SK-N-SH (cell line): ENCODE measurements at regions not wholly inside any gene's neighbourhood (a gene's known extent, or its start where the extent isn't known, plus 50 kb on each side); places are given as distances from the start of the nearest gene placed in this dataset.

Source experiments
- CTCF ChIA-PET: fragments of 300-600, 350-600 bp; formaldehyde crosslinking; extraction: SDS; loops from one replicate; lab custom pipeline; 2021; lab: Yijun Ruan, JAX
- POLR2A ChIA-PET: fragments of 350-600 bp; sonication (Branson Sonifier 250); formaldehyde crosslinking; extraction: SDS; loops from one replicate; lab custom pipeline; 2020; ENCODE audit warnings: antibody characterized with exemption, inconsistent platforms; lab: Yijun Ruan, JAX
- DNase-seq: peaks from one replicate; pipeline ENCODE4 v3.0.0; 2012
- H2AFZ ChIP-seq: fragments of 200-600 bp; sonication (generic); 2 replicates; pipeline ENCODE4 v1.8.1; 2016; ENCODE audit warnings: antibody characterized with exemption, mild to moderate bottlenecking, low read depth
- H3F3A ChIP-seq: fragments of 200-600 bp; sonication (generic); replicated peaks from 2 replicates; pipeline ENCODE3; 2016; ENCODE audit warnings: antibody characterized with exemption, mild to moderate bottlenecking; ENCODE audit not compliant: insufficient read depth
- H3K27ac ChIP-seq, 2 experiments: fragments of 200-500 bp in 1 of 2; fragments of 200-600 bp in 1 of 2; sonication (Bioruptor generic) in 1 of 2; sonication (generic), shearing (Covaris generic) in 1 of 2; 2 replicates each; pipeline versions ENCODE4 v1.5.1 to v1.6.1; 2014 to 2016; ENCODE audit warnings: low read depth in 2 of 2, inconsistent platforms in 1 of 2, low read length in 1 of 2, mild to moderate bottlenecking in 1 of 2, mixed read lengths in 1 of 2
- H3K27me3 ChIP-seq: fragments of 200-600 bp; sonication (generic), shearing (Covaris generic); 2 replicates; pipeline ENCODE4 v1.6.1; 2016; ENCODE audit warnings: mixed run types; ENCODE audit not compliant: insufficient read depth
- H3K36me3 ChIP-seq, 2 experiments: fragments of 200-500 bp in 1 of 2; fragments of 200-600 bp in 1 of 2; sonication (Bioruptor generic) in 1 of 2; sonication (generic) in 1 of 2; replicated peaks in 1 of 2; 2 replicates each; pipeline versions ENCODE3 to v1.5.1; 2014 to 2016; ENCODE audit warnings: low read length in 1 of 2, mild to moderate bottlenecking in 1 of 2; ENCODE audit not compliant: insufficient read depth in 2 of 2, control insufficient read depth in 1 of 2
- H3K4me1 ChIP-seq, 2 experiments: fragments of 200-500 bp in 1 of 2; fragments of 200-600 bp in 1 of 2; sonication (Bioruptor generic) in 1 of 2; sonication (generic), shearing (Covaris generic) in 1 of 2; 2 replicates each; pipeline versions ENCODE4 v1.5.1 to v1.6.1; 2014 to 2016; ENCODE audit warnings: low read depth in 1 of 2, low read length in 1 of 2, mixed run types in 1 of 2; ENCODE audit not compliant: insufficient read depth in 2 of 2, control insufficient read depth in 1 of 2
- H3K4me2 ChIP-seq: fragments of 200-600 bp; sonication (generic), shearing (Covaris generic); 2 replicates; pipeline ENCODE4 v1.6.1; 2017; ENCODE audit warnings: mixed run types
- H3K4me3 ChIP-seq, 2 experiments: fragments of 200-500 bp in 1 of 2; fragments of 200-600 bp in 1 of 2; sonication (Bioruptor generic) in 1 of 2; sonication (generic), shearing (Covaris generic) in 1 of 2; 2 replicates each; pipeline versions ENCODE4 v1.5.1 to v1.8.1; 2014 to 2016; ENCODE audit warnings: low read depth in 2 of 2, inconsistent platforms in 1 of 2, low read length in 1 of 2, mild to moderate bottlenecking in 1 of 2, mixed read lengths in 1 of 2, moderate library complexity in 1 of 2
- H3K79me2 ChIP-seq: fragments of 200-600 bp; sonication (generic); 2 replicates; pipeline ENCODE4 v1.8.1; 2017; ENCODE audit warnings: mild to moderate bottlenecking; ENCODE audit not compliant: insufficient read depth
- H3K9ac ChIP-seq: fragments of 200-600 bp; sonication (generic); 2 replicates; pipeline ENCODE4 v1.6.1; 2017; ENCODE audit warnings: mixed run types
- H3K9me2 ChIP-seq: fragments of 200-600 bp; sonication (generic); 2 replicates; pipeline ENCODE4 v1.6.1; 2017; ENCODE audit warnings: mixed run types
- H3K9me3 ChIP-seq: fragments of 200-600 bp; sonication (generic); 2 replicates; pipeline ENCODE4 v1.6.1; 2017; ENCODE audit warnings: mixed run types, mild to moderate bottlenecking, moderate library complexity
- H4K20me1 ChIP-seq: fragments of 200-600 bp; sonication (generic); 2 replicates; pipeline ENCODE4 v1.6.1; 2017; ENCODE audit warnings: mild to moderate bottlenecking, mixed run types; ENCODE audit not compliant: insufficient read depth
- CTCF ChIP-seq: fragments of 200-600 bp; sonication (generic); IDR thresholded peaks from 2 replicates; pipeline ENCODE4 v1.6.1; 2017; ENCODE audit warnings: antibody characterized with exemption, mild to moderate bottlenecking, moderate library complexity
- ELF1 ChIP-seq: IDR thresholded peaks from 2 replicates; pipeline ENCODE4 v1.4.0; 2012
- EZH2phosphoT487 ChIP-seq: fragments of 200-600 bp; sonication (generic); IDR thresholded peaks from 2 replicates; pipeline ENCODE4 v1.6.1; 2017; ENCODE audit warnings: low read depth, mixed run types, mild to moderate bottlenecking, antibody characterized with exemption, moderate library complexity, borderline replicate concordance
- GABPA ChIP-seq: IDR thresholded peaks from 2 replicates; pipeline ENCODE4 v1.4.0; 2012; ENCODE audit warnings: low read depth, mild to moderate bottlenecking
- MAX ChIP-seq: IDR thresholded peaks from 2 replicates; pipeline ENCODE4 v1.4.0; 2012; ENCODE audit warnings: low read depth
- MEF2A ChIP-seq: IDR thresholded peaks from 2 replicates; pipeline ENCODE4 v1.4.0; 2012; ENCODE audit warnings: low read depth, borderline replicate concordance
- MXI1 ChIP-seq: IDR thresholded peaks from 2 replicates; pipeline ENCODE4 v1.6.1; 2012; ENCODE audit warnings: mild to moderate bottlenecking, low read depth, low read length, improper control_type of control experiment
- NRF1 ChIP-seq: IDR thresholded peaks from 2 replicates; pipeline ENCODE4 v1.6.1; 2012; ENCODE audit warnings: low read depth, mild to moderate bottlenecking, low read length
- PBX3 ChIP-seq: IDR thresholded peaks from 2 replicates; pipeline ENCODE4; 2012
- POLR2AphosphoS5 ChIP-seq: IDR thresholded peaks from 2 replicates; pipeline ENCODE4 v1.6.1; 2012; ENCODE audit warnings: low read depth, low read length
- RAD21 ChIP-seq: IDR thresholded peaks from 2 replicates; pipeline ENCODE4 v1.6.1; 2012; ENCODE audit warnings: mild to moderate bottlenecking, low read length
- RFX5 ChIP-seq: IDR thresholded peaks from 2 replicates; pipeline ENCODE4 v1.6.1; 2012; ENCODE audit warnings: mild to moderate bottlenecking, improper control_type of control experiment, low read length
- RXRA ChIP-seq: IDR thresholded peaks from 2 replicates; pipeline ENCODE4 v1.4.0; 2012; ENCODE audit warnings: low read depth, mild to moderate bottlenecking, borderline replicate concordance
- TAF1 ChIP-seq: IDR thresholded peaks from 2 replicates; pipeline ENCODE4 v1.6.1; 2012; ENCODE audit warnings: low read depth, mild to moderate bottlenecking, low read length, moderate library complexity, borderline replicate concordance
- TCF12 ChIP-seq: IDR thresholded peaks from 2 replicates; pipeline ENCODE4 v1.4.0; 2012
- USF1 ChIP-seq: IDR thresholded peaks from 2 replicates; pipeline ENCODE4 v1.4.0; 2012; ENCODE audit warnings: low read depth, borderline replicate concordance
- USF2 ChIP-seq: fragments of 150-350 bp; IDR thresholded peaks from 2 replicates; pipeline ENCODE4 v1.6.1; 2017; ENCODE audit warnings: antibody characterized with exemption, low read length, low read depth, borderline replicate concordance
- YY1 ChIP-seq: IDR thresholded peaks from 2 replicates; pipeline ENCODE4 v1.4.0; 2012; ENCODE audit warnings: low read depth, mild to moderate bottlenecking
- WGBS: methylation state at CpG from one replicate; pipeline ENCODE4 v1.1.6; 2017; ENCODE audit warnings: low lambda C conversion rate; 5-methylcytosine and 5-hydroxymethylcytosine counted together

GRCh38 chr18:22726469-22726868 is 206.7 kb upstream of the RBBP8 start:
- POLR2A ChIA-PET, result no interaction called here
- CTCF ChIA-PET, result no interaction called here
- no peaks in the 10 kb centered on the region for H3K4me1 ChIP-seq

More at GRCh38 chr18:22726469-22726868, 206.7 kb upstream of the RBBP8 start:
- Histone ChIP-seq H3K4me2 (no peak overlapping the region), H4K20me1 (no peaks in the 10 kb centered on the region), H3K4me3 (no peak overlapping the region), H3F3A (no peaks in the 10 kb centered on the region), H3K27ac (no peak overlapping the region), H3K79me2 (no peaks in the 10 kb centered on the region), H3K9me3 (no peaks in the 10 kb centered on the region), H2AFZ (no peak overlapping the region), H3K36me3 (no peaks in the 10 kb centered on the region), H3K9ac (no peak overlapping the region), H3K9me2 (no peaks in the 10 kb centered on the region), H3K27me3 (peaks cover 22% of the 10 kb centered on the region; the same call in 1 of the 2 replicates)
- WGBS, result 0% methylated on average over 2 of the region's 2 CpGs
- TF ChIP-seq NRF1 (no peak), RXRA (no peak), MAX (no peak), ELF1 (no peak), RFX5 (no peak), YY1 (no peak), RAD21 (no peak), MXI1 (no peak), CTCF (no peak), GABPA (no peak), USF2 (no peak), EZH2phosphoT487 (no peak), PBX3 (no peak), TCF12 (no peak), USF1 (no peak), TAF1 (no peak), MEF2A (no peak), POLR2AphosphoS5 (no peak)
- no peak for DNase-seq
